A549 (cell line): ENCODE measurements at regions not wholly inside any gene's neighbourhood (a gene's known extent, or its start where the extent isn't known, plus 50 kb on each side); places are given as distances from the start of the nearest gene placed in this dataset.

Experiments used
- ATAC-seq, 2 experiments: fragments of 200-7000 bp in 1 of 2; fragments of >200 bp in 1 of 2; cut with Nextera tagmentation in 1 of 2; cut with Tn5 transposase in 1 of 2; 3 replicates each; pipeline versions ENCODE4 v1.8.0 to v1.9.1; 2018 to 2020; ENCODE audit warnings: mild to moderate bottlenecking in 1 of 2, moderate library complexity in 1 of 2
- CTCF ChIA-PET: fragments of 300-600 bp; sonication (Branson Sonifier 250); formaldehyde crosslinking; extraction: SDS; loops from one replicate; lab custom pipeline; 2021; ENCODE audit warnings: antibody characterized with exemption, inconsistent platforms; lab: Yijun Ruan, JAX
- POLR2A ChIA-PET: fragments of 350-600 bp; formaldehyde crosslinking; extraction: SDS; loops from one replicate; lab custom pipeline; 2021; ENCODE audit warnings: antibody characterized with exemption, inconsistent platforms; lab: Yijun Ruan, JAX
- DNase-seq, 2 experiments: peaks; one replicate each; pipeline versions ENCODE4 v3.0.0 to v3.0.0-alpha.2; 2011 to 2016; ENCODE audit warnings: low read depth in 1 of 2, low spot score in 1 of 2
- FAIRE-seq: peaks from 2 replicates; lab custom pipeline; 2011; peaks lifted over from hg19 to GRCh38; lab: Jason Lieb, UNC
- H3K27ac ChIP-seq, 2 experiments: fragments of >200 bp; sonication (Bioruptor Twin); formaldehyde crosslinking; 3 replicates each; pipeline ENCODE4 v1.5.1; 2016 to 2017
- H3K4me1 ChIP-seq: fragments of >200 bp; sonication (Bioruptor Twin); formaldehyde crosslinking; 3 replicates; pipeline ENCODE4 v1.6.1; 2016
- H3K4me2 ChIP-seq: fragments of >200 bp; sonication (Bioruptor Twin); formaldehyde crosslinking; 3 replicates; pipeline ENCODE4 v1.6.1; 2016
- H3K4me3 ChIP-seq: fragments of >200 bp; sonication (Bioruptor Twin); formaldehyde crosslinking; 3 replicates; pipeline ENCODE4 v1.5.1; 2016
- H3K9me3 ChIP-seq: fragments of >200 bp; sonication (Bioruptor Twin); formaldehyde crosslinking; 3 replicates; pipeline ENCODE4 v1.6.1; 2016
- BHLHE40 ChIP-seq: IDR thresholded peaks from 2 replicates; pipeline ENCODE4 v1.6.1; 2012; ENCODE audit warnings: low read depth, low read length, inconsistent platforms
- CBX8 ChIP-seq: fragments of 200-600 bp; sonication (generic); IDR thresholded peaks from 2 replicates; pipeline ENCODE4 v1.6.1; 2016
- CEBPB ChIP-seq, 2 experiments: fragments of >200 bp in 1 of 2; sonication (Bioruptor Twin) in 1 of 2; formaldehyde crosslinking in 1 of 2; IDR thresholded peaks; 2 replicates each; pipeline ENCODE4 v1.6.1; 2012 to 2016
- CHD4 ChIP-seq: fragments of 200-600 bp; sonication (generic); IDR thresholded peaks from 2 replicates; pipeline ENCODE4 v1.6.1; 2016; ENCODE audit warnings: antibody characterized with exemption, mild to moderate bottlenecking, borderline replicate concordance
- CTCF ChIP-seq: fragments of >200 bp; sonication (Bioruptor Twin); formaldehyde crosslinking; IDR thresholded peaks from 3 replicates; pipeline ENCODE4 v1.5.1; 2016
- E2F6 ChIP-seq: IDR thresholded peaks from 2 replicates; pipeline ENCODE4 v1.6.1; 2012; ENCODE audit warnings: low read depth, borderline replicate concordance
- EHMT2 ChIP-seq: fragments of 200-600 bp; sonication (generic); IDR thresholded peaks from 2 replicates; pipeline ENCODE4 v1.6.1; 2016; ENCODE audit warnings: antibody characterized with exemption, low read depth, mild to moderate bottlenecking, moderate library complexity
- EP300 ChIP-seq, 2 experiments: fragments of >200 bp; sonication (Bioruptor Twin); formaldehyde crosslinking; IDR thresholded peaks; 2 replicates in 1 of 2; 3 replicates in 1 of 2; pipeline ENCODE4 v1.6.1; 2016 to 2017
- FOSB ChIP-seq: fragments of 250-450 bp; sonication (Bioruptor Pico); IDR thresholded peaks from 2 replicates; pipeline ENCODE4 v1.5.0; 2020; ENCODE audit warnings: mild to moderate bottlenecking, moderate library complexity
- FOSL2 ChIP-seq, 2 experiments: fragments of 450-650 bp in 1 of 2; fragments of >200 bp in 1 of 2; sonication (Bioruptor Twin) in 1 of 2; formaldehyde crosslinking; IDR thresholded peaks; 2 replicates each; pipeline versions ENCODE4 v1.5.0 to v1.6.1; 2016 to 2020; ENCODE audit warnings: mild to moderate bottlenecking in 1 of 2, moderate library complexity in 1 of 2
- FOXS1 ChIP-seq: fragments of 250-450 bp; sonication (Bioruptor Pico); IDR thresholded peaks from 2 replicates; pipeline ENCODE4 v1.5.0; 2020; ENCODE audit warnings: mild to moderate bottlenecking, moderate library complexity
- GATA3 ChIP-seq: IDR thresholded peaks from 2 replicates; pipeline ENCODE4 v1.6.1; 2012; ENCODE audit warnings: borderline replicate concordance
- HMGXB4 ChIP-seq: fragments of 250-450 bp; sonication (Bioruptor Pico); IDR thresholded peaks from 2 replicates; pipeline ENCODE4 v1.5.0; 2021; ENCODE audit warnings: mild to moderate bottlenecking, moderate library complexity, borderline replicate concordance
- HOXB5 ChIP-seq: fragments of 250-450 bp; sonication (Bioruptor Pico); IDR thresholded peaks from 2 replicates; pipeline ENCODE4 v1.5.0; 2020; ENCODE audit warnings: mild to moderate bottlenecking, moderate library complexity
- JUNB ChIP-seq: fragments of >200 bp; sonication (Bioruptor Twin); formaldehyde crosslinking; IDR thresholded peaks from 2 replicates; pipeline ENCODE4 v1.6.1; 2016
- KDM1A ChIP-seq: fragments of 200-600 bp; sonication (generic); IDR thresholded peaks from 2 replicates; pipeline ENCODE4 v1.6.1; 2016; ENCODE audit warnings: low read depth, mild to moderate bottlenecking
- KDM5A ChIP-seq: fragments of 200-600 bp; sonication (generic); IDR thresholded peaks from 2 replicates; pipeline ENCODE4 v1.6.1; 2016; ENCODE audit warnings: antibody characterized with exemption, mild to moderate bottlenecking
- MAFK ChIP-seq: fragments of 450-650 bp; IDR thresholded peaks from 2 replicates; pipeline ENCODE4 v1.6.1; 2014; ENCODE audit not compliant: partially characterized antibody
- NFE2L2 ChIP-seq: fragments of 150-350 bp; conservative IDR thresholded peaks from 2 replicates; pipeline ENCODE4 v1.6.1; 2014; ENCODE audit warnings: low read length
- NPAS2 ChIP-seq: fragments of 250-450 bp; sonication (Bioruptor Pico); IDR thresholded peaks from 2 replicates; pipeline ENCODE4 v1.8.0; 2022; ENCODE audit warnings: mild to moderate bottlenecking, moderate library complexity, borderline replicate concordance
- NR3C1 ChIP-seq: fragments of >200 bp; sonication (Bioruptor Twin); formaldehyde crosslinking; IDR thresholded peaks from 3 replicates; pipeline ENCODE4 v1.6.1; 2017
- PHF8 ChIP-seq: fragments of 200-600 bp; sonication (generic); IDR thresholded peaks from 2 replicates; pipeline ENCODE4 v1.6.1; 2016; ENCODE audit warnings: low read depth, mild to moderate bottlenecking, antibody characterized with exemption, moderate library complexity, borderline replicate concordance
- RARB ChIP-seq: fragments of 250-450 bp; sonication (Bioruptor Pico); IDR thresholded peaks from 2 replicates; pipeline ENCODE4 v1.8.0; 2021; ENCODE audit warnings: mild to moderate bottlenecking, moderate library complexity
- RNF2 ChIP-seq: fragments of 200-600 bp; sonication (generic); IDR thresholded peaks from 2 replicates; pipeline ENCODE4 v1.6.1; 2016; ENCODE audit warnings: low read depth, mild to moderate bottlenecking, antibody characterized with exemption, moderate library complexity, borderline replicate concordance
- SREBF2 ChIP-seq: fragments of 450-650 bp; IDR thresholded peaks from 2 replicates; pipeline ENCODE4 v1.6.1; 2014; ENCODE audit warnings: mild to moderate bottlenecking, moderate library complexity
- TP53 ChIP-seq: fragments of 250-450 bp; sonication (Bioruptor Pico); IDR thresholded peaks from 2 replicates; pipeline ENCODE4 v1.5.0; 2021; ENCODE audit warnings: mild to moderate bottlenecking, moderate library complexity
- USF2 ChIP-seq: fragments of 450-650 bp; IDR thresholded peaks from 2 replicates; pipeline ENCODE4 v1.6.1; 2014; ENCODE audit warnings: antibody characterized with exemption
- ZC3H11A ChIP-seq: fragments of 450-650 bp; IDR thresholded peaks from 2 replicates; pipeline ENCODE4 v1.6.1; 2014; ENCODE audit warnings: antibody characterized with exemption, mild to moderate bottlenecking
- ZNF302 ChIP-seq: fragments of 250-450 bp; sonication (Bioruptor Pico); IDR thresholded peaks from 2 replicates; pipeline ENCODE4 v1.9.0; 2021; ENCODE audit warnings: inconsistent platforms, mild to moderate bottlenecking, moderate library complexity
- WGBS: methylation state at CpG from one replicate; pipeline ENCODE4 v1.1.6; 2017; ENCODE audit errors: missing lambda C conversion rate; 5-methylcytosine and 5-hydroxymethylcytosine counted together

GRCh38 chr20:43809206-43809819 lies 82.5 kb upstream of the GTSF1L start:
- Histone ChIP-seq H3K9me3 (peaks cover 40% of the 10 kb centered on the region), H3K4me2 (no peak overlapping the region), H3K4me1 (no peaks in the 10 kb centered on the region), H3K4me3 (no peak overlapping the region), H3K27ac (no peak overlapping the region)
- ChIA-PET CTCF (no interaction called here), POLR2A (no interaction called here)
- TF ChIP-seq GATA3: no peak
- TF ChIP-seq ZNF302 (CRISPR knock-in tag): no peak
- TF ChIP-seq KDM5A: no peak
- TF ChIP-seq PHF8: no peak
- TF ChIP-seq EP300 (IDR thresholded peaks at IDR 0.05): no peak
- TF ChIP-seq, all 56 proteins: peak for 0
- DNase-seq (no peak), FAIRE-seq (no peak), ATAC-seq (no peak)
- 27% methylated on average over 4 of the region's 4 CpGs for WGBS

- Histone ChIP-seq H3K9me3 (peaks cover 36% of the 10 kb centered on the region), H3K27ac (no peak overlapping the region), H3K4me1 (no peaks in the 10 kb centered on the region), H3K4me3 (no peak overlapping the region), H3K4me2 (no peak overlapping the region)
- ChIA-PET CTCF (no interaction called here), POLR2A (no interaction called here)
- WGBS: 9% methylated on average over 5 of the region's 5 CpGs
- FAIRE-seq (no peak), DNase-seq (no peak), ATAC-seq (no peak)
- TF ChIP-seq KDM1A (no peak), MAFK (peak; percentile 24)
Measured at GRCh38 chr20:43804781-43805180, 78.0 kb upstream of the GTSF1L start.

- ChIA-PET CTCF (no interaction called here), POLR2A (no interaction called here)
- TF ChIP-seq FOSL2 (IDR thresholded peaks at IDR 0.05) (no peak), FOSL2 (CRISPR knock-in tag; IDR thresholded peaks at IDR 0.05) (no peak), RARB (CRISPR knock-in tag) (no peak), FOSB (CRISPR knock-in tag) (no peak), BHLHE40 (no peak), KDM1A (no peak), RNF2 (no peak), FOXS1 (no peak), NR3C1 (no peak), NPAS2 (CRISPR knock-in tag) (no peak)
- Histone ChIP-seq H3K4me2 (no peak overlapping the region), H3K4me1 (no peaks in the 10 kb centered on the region), H3K27ac (no peak overlapping the region), H3K4me3 (no peak overlapping the region), H3K9me3 (peaks cover 24% of the 10 kb centered on the region)
- ATAC-seq (no peak), FAIRE-seq (no peak), DNase-seq (no peak)
Measured at GRCh38 chr20:43803276-43803675, 76.5 kb upstream of the GTSF1L start.

- WGBS: 45% methylated on average over 6 of the region's 6 CpGs
- ATAC-seq (no peak), DNase-seq (no peak), FAIRE-seq (no peak)
- no peak overlapping the region for H3K4me2 ChIP-seq
- ChIA-PET CTCF (interaction anchor here (3.0 kb wide), 1 partner anchor 50 kb away, joined by 10 read pairs; no protein-coding TSS in a partner anchor), POLR2A (no interaction called here)
- no peaks in the 10 kb centered on the region for H3K4me1 ChIP-seq
- peaks cover 20% of the 10 kb centered on the region for H3K9me3 ChIP-seq
- H3K4me3 ChIP-seq: no peak overlapping the region
- no peak overlapping the region for H3K27ac ChIP-seq
- TF ChIP-seq SREBF2 (no peak), NFE2L2 (no peak), CTCF (no peak), KDM5A (no peak), CEBPB (IDR thresholded peaks at IDR 0.05) (no peak), CBX8 (no peak), HMGXB4 (CRISPR knock-in tag) (no peak), ZC3H11A (no peak), USF2 (no peak), E2F6 (no peak), TP53 (CRISPR knock-in tag) (no peak), NR3C1 (no peak), HOXB5 (CRISPR knock-in tag) (no peak), JUNB (no peak), CHD4 (no peak), EHMT2 (no peak)
Measured at GRCh38 chr20:43800186-43800585, 73.4 kb upstream of the GTSF1L start.
